ENCODE measurements at regions not wholly inside any gene's neighbourhood (a gene's known extent, or its start where the extent isn't known, plus 50 kb on each side); places are given as distances from the start of the nearest gene placed in this dataset.

- no peak for DNase-seq (ENCODE audit: low spot score)
- FAIRE-seq: no peak
Measured at GRCh38 chr12:53803194-53803593, 51.4 kb upstream of the CISTR start.

DNA sequence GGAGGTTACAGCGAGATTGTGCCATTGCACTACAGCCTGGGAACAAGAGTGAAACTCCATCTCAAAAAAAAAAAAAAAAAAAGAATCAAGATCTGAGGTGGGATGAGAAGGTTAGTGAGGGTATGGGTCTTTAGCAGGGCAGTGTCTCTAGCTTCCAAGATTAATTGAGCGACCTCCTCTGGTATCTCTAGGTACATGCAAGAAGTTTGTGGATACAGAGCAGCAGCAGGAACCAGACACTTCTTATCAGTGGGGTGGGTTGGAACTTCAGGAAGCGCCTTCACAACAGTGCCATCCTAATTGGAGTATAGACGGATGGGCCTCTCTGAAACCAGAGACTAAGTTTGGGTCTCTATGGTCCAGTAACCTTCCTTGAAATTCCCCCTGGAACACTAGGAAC is 51.9 kb upstream of the CISTR start:
- DNase-seq (ENCODE audit: low spot score) (no peak), FAIRE-seq (no peak)

- DNase-seq (ENCODE audit: low spot score) (no peak), FAIRE-seq (no peak)
Measured at GRCh38 chr12:53804429-53804828, 52.6 kb upstream of the CISTR start.

GRCh38 chr12:53805067-53805466 is 53.3 kb upstream of the CISTR start:
- FAIRE-seq: no peak
- no peak for DNase-seq (ENCODE audit: low spot score)

- FAIRE-seq (no peak), DNase-seq (ENCODE audit: low spot score) (peak; percentile 5)
Measured at GRCh38 chr12:53805791-53806190, 54.0 kb upstream of the CISTR start.

DNA sequence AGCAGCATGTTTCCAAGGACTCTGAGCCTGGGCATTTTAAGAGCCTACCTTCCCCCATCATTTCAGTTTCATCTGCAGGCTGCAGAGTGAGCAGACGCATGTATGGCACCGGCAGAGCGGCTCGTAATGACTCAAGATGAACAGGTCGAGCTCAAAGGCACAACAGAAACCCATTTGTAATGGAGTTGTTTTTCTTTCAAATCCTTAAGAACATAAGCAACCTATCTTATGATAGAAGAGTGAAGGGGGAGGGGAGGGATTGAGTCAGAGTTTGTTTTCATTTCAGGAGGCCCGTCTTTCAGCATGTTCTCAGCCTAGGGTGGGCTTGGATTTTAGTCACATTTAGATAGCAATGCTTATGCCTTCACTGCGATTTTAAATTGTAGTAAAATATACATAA is 54.9 kb upstream of the CISTR start:
- FAIRE-seq (no peak), DNase-seq (ENCODE audit: low spot score) (no peak)

DNA sequence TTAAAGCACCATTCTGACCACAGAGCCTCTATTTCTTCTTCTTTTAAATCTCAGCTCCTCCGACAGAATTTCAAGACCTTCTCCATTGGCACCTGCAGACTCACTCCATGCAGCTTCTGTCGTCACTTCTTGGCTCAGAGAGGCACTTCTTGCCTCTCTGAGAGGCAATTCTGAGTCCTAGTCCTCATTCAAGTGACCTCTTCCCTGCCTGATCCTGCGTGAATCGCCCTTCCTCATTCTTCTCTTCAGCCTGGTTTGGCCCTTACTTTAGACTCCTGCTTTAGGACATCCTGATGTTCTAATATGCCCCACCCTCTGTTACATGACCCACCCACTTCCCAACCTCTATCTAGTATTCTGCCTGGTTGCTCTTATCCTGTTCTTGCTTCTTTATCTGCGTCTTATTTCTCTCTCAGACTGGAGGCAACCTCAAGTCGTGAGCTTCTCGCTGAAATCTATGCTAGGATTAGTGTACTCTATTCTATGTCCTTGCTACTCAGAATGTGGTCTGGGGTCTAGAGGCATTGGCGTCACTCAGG is 55.6 kb upstream of the CISTR start:
- no peak for DNase-seq (ENCODE audit: low spot score)
- FAIRE-seq: no peak

DNA sequence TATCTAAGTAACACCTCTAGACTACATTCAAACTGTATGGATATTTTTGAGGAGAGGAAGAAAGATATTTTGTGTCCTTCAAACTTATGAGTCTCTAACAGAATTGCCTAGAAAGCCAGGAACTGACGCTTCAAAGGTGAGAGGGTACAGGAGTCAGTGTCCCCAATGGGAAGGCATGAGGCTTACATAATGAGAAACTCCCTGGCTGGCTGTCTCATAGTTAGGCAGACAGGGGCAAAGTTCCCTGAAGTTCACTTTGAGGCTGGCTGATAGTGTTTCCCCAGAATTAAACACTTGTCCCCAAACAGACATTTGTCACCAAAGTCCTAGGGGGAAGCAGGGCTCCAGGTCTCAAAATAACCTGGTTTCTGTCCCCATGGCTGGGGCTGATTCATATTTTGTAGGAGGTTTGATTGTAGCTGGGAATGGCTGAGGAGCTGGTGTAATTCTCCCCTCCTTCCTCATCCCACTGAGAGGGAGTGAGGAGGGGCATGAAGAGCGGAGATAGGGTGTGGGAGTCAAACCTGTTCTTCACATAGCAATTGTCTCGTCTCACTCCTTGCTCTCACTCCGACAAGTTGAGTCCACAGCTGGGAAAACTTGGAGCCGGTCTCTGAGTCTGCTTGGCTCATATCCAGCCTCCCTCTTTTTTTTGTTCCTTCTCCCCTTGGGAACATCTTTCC is 56.4 kb upstream of the CISTR start:
- FAIRE-seq (no peak), DNase-seq (ENCODE audit: low spot score) (no peak)

GRCh38 chr12:53809005-53809404 is 57.2 kb upstream of the CISTR start:
- FAIRE-seq: no peak
- no peak for DNase-seq (ENCODE audit: low spot score)

- no peak for DNase-seq (ENCODE audit: low spot score)
- FAIRE-seq: no peak
Measured at GRCh38 chr12:53810950-53811349, 59.2 kb upstream of the CISTR start.

GRCh38 chr12:53811606-53812005 is 59.8 kb upstream of the CISTR start:
- FAIRE-seq (no peak), DNase-seq (ENCODE audit: low spot score) (no peak)

GRCh38 chr12:53816360-53817020 is 64.7 kb upstream of the CISTR start:
- FAIRE-seq: no peak
- DNase-seq (ENCODE audit: low spot score): no peak

DNA sequence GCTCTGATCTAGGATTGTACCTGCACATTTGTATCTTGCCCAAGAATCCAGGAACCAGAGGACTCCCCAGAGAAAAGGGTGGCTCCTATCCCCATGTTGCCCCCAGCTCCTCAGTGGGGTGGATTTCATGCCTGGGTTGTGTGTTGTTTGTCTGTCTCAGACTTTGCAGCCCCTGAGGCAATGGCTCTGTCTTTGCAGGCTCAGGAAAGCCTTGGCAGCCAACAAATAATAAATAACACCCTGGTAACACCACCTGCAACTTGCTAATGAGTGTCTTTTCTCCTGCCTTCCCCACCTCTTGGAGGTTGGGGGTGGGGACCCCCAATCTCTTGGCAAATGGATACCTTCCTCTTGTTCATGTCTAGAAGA is 65.2 kb upstream of the CISTR start:
- DNase-seq (ENCODE audit: low spot score): no peak
- no peak for FAIRE-seq

- FAIRE-seq: no peak
Measured at GRCh38 chr12:53820514-53821306, 68.9 kb upstream of the CISTR start.

GRCh38 chr12:53824001-53824712 is 72.4 kb upstream of the CISTR start:
- DNase-seq (ENCODE audit: low spot score) (no peak), FAIRE-seq (no peak)

More at GRCh38 chr12:53820514-53821306, 68.9 kb upstream of the CISTR start:
- no peak for DNase-seq (ENCODE audit: low spot score)

GRCh38 chr12:53825246-53826081 is 73.7 kb upstream of the CISTR start:
- FAIRE-seq: no peak
- no peak for DNase-seq (ENCODE audit: low spot score)

- DNase-seq (ENCODE audit: low spot score) (no peak), FAIRE-seq (no peak)
Measured at GRCh38 chr12:53827306-53827705, 75.5 kb upstream of the CISTR start.

- no peak for FAIRE-seq
- no peak for DNase-seq (ENCODE audit: low spot score)
Measured at GRCh38 chr12:53828598-53828997, 76.8 kb upstream of the CISTR start.

- DNase-seq (ENCODE audit: low spot score) (no peak), FAIRE-seq (no peak)
Measured at GRCh38 chr12:53829130-53829819, 77.5 kb upstream of the CISTR start.

GRCh38 chr12:53830631-53831030 is 78.9 kb upstream of the CISTR start:
- DNase-seq (ENCODE audit: low spot score): no peak

More at GRCh38 chr12:53830631-53831030, 78.9 kb upstream of the CISTR start:
- no peak for FAIRE-seq
